ENCODE measurements at regions not wholly inside any gene's neighbourhood (a gene's known extent, or its start where the extent isn't known, plus 50 kb on each side); places are given as distances from the start of the nearest gene placed in this dataset.
A peak's percentile ranks its signal among the peaks of the same experiment; 100 is the strongest.

GRCh38 chr11:122025757-122026156 is 90.3 kb downstream of the BLID start:
- FAIRE-seq: no peak
- no peak for DNase-seq (ENCODE audit: insufficient read length, low spot score)
- TF ChIP-seq CTCF (IDR thresholded peaks at IDR 0.05; ENCODE audit: insufficient read depth, missing control alignments): no peak

- no peak for TF ChIP-seq CTCF (IDR thresholded peaks at IDR 0.05; ENCODE audit: insufficient read depth, missing control alignments)
- FAIRE-seq: no peak
Observed at GRCh38 chr11:122024278-122024677, 91.7 kb downstream of the BLID start.

GRCh38 chr11:122023614-122024250 is 92.3 kb downstream of the BLID start:
- no peak for TF ChIP-seq CTCF (IDR thresholded peaks at IDR 0.05; ENCODE audit: insufficient read depth, missing control alignments)
- no peak for FAIRE-seq
- no peak for DNase-seq (ENCODE audit: insufficient read length, low spot score)

More at GRCh38 chr11:122024278-122024677, 91.7 kb downstream of the BLID start:
- no peak for DNase-seq (ENCODE audit: insufficient read length, low spot score)

- TF ChIP-seq CTCF (IDR thresholded peaks at IDR 0.05; ENCODE audit: insufficient read depth, missing control alignments): no peak
- no peak for DNase-seq (ENCODE audit: insufficient read length, low spot score)
- no peak for FAIRE-seq
Observed at GRCh38 chr11:122022646-122023045, 93.4 kb downstream of the BLID start.

GRCh38 chr11:122020902-122021301 is 95.1 kb downstream of the BLID start:
- TF ChIP-seq CTCF (IDR thresholded peaks at IDR 0.05; ENCODE audit: insufficient read depth, missing control alignments): peak; percentile 15
- no peak for FAIRE-seq
- DNase-seq (ENCODE audit: insufficient read length, low spot score): no peak

GRCh38 chr11:122019908-122020694 is 95.9 kb downstream of the BLID start:
- DNase-seq (ENCODE audit: insufficient read length, low spot score) (no peak), FAIRE-seq (no peak)
- no peak for TF ChIP-seq CTCF (IDR thresholded peaks at IDR 0.05; ENCODE audit: insufficient read depth, missing control alignments)

GRCh38 chr11:122007601-122008071 is 108.4 kb downstream of the BLID start:
- DNase-seq (ENCODE audit: insufficient read length, low spot score) (no peak), FAIRE-seq (no peak)
- TF ChIP-seq CTCF (IDR thresholded peaks at IDR 0.05; ENCODE audit: insufficient read depth, missing control alignments): no peak

All from D721Med (cell line).